ENCODE measurements at regions not wholly inside any gene's neighbourhood (a gene's known extent, or its start where the extent isn't known, plus 50 kb on each side); places are given as distances from the start of the nearest gene placed in this dataset.

DNA sequence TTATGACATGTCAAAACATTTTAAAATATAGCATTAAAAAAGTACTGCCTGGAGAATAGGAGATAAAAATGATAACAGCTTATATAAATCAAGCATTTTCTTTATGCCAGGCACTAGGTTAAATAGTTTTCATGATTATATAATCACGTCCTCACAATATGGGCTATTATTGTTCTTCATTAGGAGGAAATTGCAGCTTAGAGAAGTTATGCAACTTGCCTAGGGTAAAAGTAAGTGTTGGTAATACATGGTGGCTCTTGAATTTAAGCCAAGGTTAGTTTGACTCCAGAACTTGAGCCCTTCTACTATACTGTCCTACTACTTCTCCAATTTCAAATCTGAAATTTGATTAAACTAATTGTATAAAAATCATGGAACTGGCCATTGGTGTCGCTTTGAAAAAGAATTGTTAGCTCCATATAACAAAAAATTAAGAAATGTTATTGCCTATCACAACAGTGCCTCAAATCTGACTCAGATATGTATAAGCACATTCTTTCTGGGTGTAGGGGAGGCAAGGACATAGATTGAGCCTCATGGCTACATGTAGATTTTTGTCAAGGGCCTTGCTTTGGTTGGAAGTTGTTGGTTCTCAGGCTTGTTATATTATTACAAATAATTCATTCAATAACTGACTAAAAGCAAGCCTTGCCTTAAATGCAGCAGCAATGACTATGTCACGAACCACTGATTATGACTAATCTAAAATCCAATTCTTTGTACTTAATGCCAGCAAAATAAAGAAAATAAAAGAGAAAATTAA is 223.5 kb upstream of the DAB2 start:
- Histone ChIP-seq H3K27ac (no peak overlapping the region), H3K9ac (no peak overlapping the region), H3K79me2 (no peaks in the 10 kb centered on the region), H3K36me3 (ENCODE audit: control insufficient read depth, insufficient read depth, low read length) (no peaks in the 10 kb centered on the region), H3K4me3 (ENCODE audit: low read depth, low read length) (no peak overlapping the region), H2AFZ (no peak overlapping the region), H3K4me2 (ENCODE audit: low read length) (no peak overlapping the region), H3K4me1 (no peaks in the 10 kb centered on the region), H3K9me3 (ENCODE audit: control insufficient read depth, low read length) (no peaks in the 10 kb centered on the region), H3K27me3 (ENCODE audit: control insufficient read depth, insufficient read depth, low read length) (no peaks in the 10 kb centered on the region)
- TF ChIP-seq, protein P1, sequence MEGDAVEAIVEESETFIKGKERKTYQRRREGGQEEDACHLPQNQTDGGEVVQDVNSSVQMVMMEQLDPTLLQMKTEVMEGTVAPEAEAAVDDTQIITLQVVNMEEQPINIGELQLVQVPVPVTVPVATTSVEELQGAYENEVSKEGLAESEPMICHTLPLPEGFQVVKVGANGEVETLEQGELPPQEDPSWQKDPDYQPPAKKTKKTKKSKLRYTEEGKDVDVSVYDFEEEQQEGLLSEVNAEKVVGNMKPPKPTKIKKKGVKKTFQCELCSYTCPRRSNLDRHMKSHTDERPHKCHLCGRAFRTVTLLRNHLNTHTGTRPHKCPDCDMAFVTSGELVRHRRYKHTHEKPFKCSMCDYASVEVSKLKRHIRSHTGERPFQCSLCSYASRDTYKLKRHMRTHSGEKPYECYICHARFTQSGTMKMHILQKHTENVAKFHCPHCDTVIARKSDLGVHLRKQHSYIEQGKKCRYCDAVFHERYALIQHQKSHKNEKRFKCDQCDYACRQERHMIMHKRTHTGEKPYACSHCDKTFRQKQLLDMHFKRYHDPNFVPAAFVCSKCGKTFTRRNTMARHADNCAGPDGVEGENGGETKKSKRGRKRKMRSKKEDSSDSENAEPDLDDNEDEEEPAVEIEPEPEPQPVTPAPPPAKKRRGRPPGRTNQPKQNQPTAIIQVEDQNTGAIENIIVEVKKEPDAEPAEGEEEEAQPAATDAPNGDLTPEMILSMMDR (IDR thresholded peaks at IDR 0.05): no peak

DNA sequence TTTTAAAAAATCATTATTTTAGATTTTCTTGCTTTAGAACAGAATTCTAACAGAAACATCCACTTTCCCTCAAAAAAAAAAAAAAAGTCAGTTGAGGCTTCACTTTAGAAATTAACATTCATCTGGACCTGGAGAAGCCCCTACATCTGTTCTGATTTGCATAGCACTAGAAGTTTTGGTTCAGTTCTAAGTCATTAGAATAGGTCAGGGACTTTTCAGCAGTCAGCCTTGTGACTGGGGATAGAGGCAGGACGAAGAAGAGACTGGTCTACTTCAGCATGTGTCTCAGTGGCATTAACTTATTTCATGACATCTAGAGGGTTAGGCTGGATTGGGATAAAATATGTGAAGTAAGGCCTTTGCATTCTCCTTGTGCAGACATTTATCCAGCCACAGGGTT is 215.8 kb upstream of the DAB2 start:
- TF ChIP-seq, protein P1 (IDR thresholded peaks at IDR 0.05): no peak
- H3K4me2 ChIP-seq (ENCODE audit: low read length): no peak overlapping the region
- no peak overlapping the region for H3K9ac ChIP-seq
- no peaks in the 10 kb centered on the region for H3K9me3 ChIP-seq (ENCODE audit: control insufficient read depth, low read length)
- no peak overlapping the region for H3K4me3 ChIP-seq (ENCODE audit: low read depth, low read length)
- H3K4me1 ChIP-seq: no peaks in the 10 kb centered on the region
- no peaks in the 10 kb centered on the region for H3K79me2 ChIP-seq
- no peaks in the 10 kb centered on the region for H3K27me3 ChIP-seq (ENCODE audit: control insufficient read depth, insufficient read depth, low read length)
- H2AFZ ChIP-seq: no peak overlapping the region
- H3K36me3 ChIP-seq (ENCODE audit: control insufficient read depth, insufficient read depth, low read length): no peaks in the 10 kb centered on the region
- no peak overlapping the region for H3K27ac ChIP-seq

DNA sequence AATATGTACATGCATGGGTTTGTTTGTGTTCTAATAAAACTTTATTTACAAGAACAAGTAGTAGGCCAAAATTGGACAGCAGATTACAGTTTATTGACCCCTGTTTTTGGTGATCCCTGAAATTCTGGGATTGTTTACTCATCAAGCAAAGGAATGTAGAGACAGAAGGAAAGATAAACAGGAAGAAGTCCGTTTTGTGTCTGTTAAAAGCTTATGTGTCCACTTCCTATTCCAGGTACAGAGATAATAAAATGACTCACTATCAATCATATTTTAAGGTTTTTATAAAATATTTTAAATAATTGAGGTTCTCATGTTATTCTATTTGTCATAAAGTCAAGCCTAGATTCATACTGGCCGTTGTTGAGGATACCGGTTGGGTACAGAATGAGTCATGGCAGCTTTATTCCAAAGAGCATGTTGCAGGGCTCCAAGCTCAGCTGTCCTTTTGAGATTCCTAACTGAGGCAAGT is 214.9 kb upstream of the DAB2 start:
- TF ChIP-seq, protein P1 (IDR thresholded peaks at IDR 0.05): no peak
- no peak overlapping the region for H3K27ac ChIP-seq
- no peaks in the 10 kb centered on the region for H3K27me3 ChIP-seq (ENCODE audit: control insufficient read depth, insufficient read depth, low read length)
- no peak overlapping the region for H2AFZ ChIP-seq
- no peaks in the 10 kb centered on the region for H3K36me3 ChIP-seq (ENCODE audit: control insufficient read depth, insufficient read depth, low read length)
- H3K9me3 ChIP-seq (ENCODE audit: control insufficient read depth, low read length): no peaks in the 10 kb centered on the region
- H3K79me2 ChIP-seq: no peaks in the 10 kb centered on the region
- no peak overlapping the region for H3K9ac ChIP-seq
- no peak overlapping the region for H3K4me3 ChIP-seq (ENCODE audit: low read depth, low read length)
- H3K4me2 ChIP-seq (ENCODE audit: low read length): no peak overlapping the region
- no peaks in the 10 kb centered on the region for H3K4me1 ChIP-seq

DNA sequence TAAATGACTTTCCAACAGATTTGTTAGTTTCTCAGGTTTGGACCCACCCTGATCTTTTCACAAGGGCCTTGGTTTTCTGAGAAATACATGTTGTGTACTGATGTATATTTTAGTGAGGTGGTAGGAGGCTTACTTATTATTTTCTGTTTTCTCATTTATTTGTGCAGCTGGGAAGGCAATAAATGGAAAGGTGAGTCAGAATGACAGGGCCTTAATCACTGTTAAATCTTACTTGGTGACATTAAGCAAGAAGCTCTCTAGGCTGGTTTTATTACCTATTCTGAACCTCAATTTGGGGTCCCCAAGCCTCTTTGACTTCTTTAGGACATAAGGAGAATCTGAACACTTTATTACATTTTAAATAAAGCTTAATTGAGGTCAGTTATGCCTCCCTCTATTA is 214.0 kb upstream of the DAB2 start:
- H3K4me2 ChIP-seq (ENCODE audit: low read length): no peak overlapping the region
- H3K36me3 ChIP-seq (ENCODE audit: control insufficient read depth, insufficient read depth, low read length): no peaks in the 10 kb centered on the region
- no peaks in the 10 kb centered on the region for H3K9me3 ChIP-seq (ENCODE audit: control insufficient read depth, low read length)
- no peaks in the 10 kb centered on the region for H3K4me1 ChIP-seq
- no peaks in the 10 kb centered on the region for H3K79me2 ChIP-seq
- no peak overlapping the region for H3K27ac ChIP-seq
- no peak overlapping the region for H2AFZ ChIP-seq
- TF ChIP-seq, protein P1 (IDR thresholded peaks at IDR 0.05): no peak
- no peak overlapping the region for H3K9ac ChIP-seq
- no peaks in the 10 kb centered on the region for H3K27me3 ChIP-seq (ENCODE audit: control insufficient read depth, insufficient read depth, low read length)
- no peak overlapping the region for H3K4me3 ChIP-seq (ENCODE audit: low read depth, low read length)

DNA sequence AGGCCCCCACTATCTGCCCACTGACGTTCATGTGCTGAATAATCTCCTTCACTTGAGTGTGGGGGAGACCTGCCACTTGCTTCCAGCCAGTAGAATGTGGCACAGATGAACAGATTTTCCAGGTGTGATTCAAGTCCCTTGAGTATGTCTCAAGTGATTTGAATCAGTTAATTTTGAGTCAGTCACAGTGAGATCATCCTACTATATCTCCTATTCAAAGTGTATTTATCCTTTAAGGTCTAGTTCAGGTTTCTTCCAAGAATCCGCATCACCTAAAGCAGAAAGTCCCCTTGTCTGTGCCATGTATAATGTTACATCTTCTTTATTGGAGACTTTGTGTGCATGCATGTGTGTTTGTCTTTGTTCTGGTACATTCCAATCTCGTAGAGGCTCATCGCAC is 208.3 kb upstream of the DAB2 start:
- no peaks in the 10 kb centered on the region for H3K79me2 ChIP-seq
- H3K27ac ChIP-seq: no peak overlapping the region
- no peak overlapping the region for H3K4me3 ChIP-seq (ENCODE audit: low read depth, low read length)

More for the DNA sequence above, 208.3 kb upstream of the DAB2 start:
- H3K27me3 ChIP-seq (ENCODE audit: control insufficient read depth, insufficient read depth, low read length): no peaks in the 10 kb centered on the region
- peaks cover 2% of the 10 kb centered on the region for H3K36me3 ChIP-seq (ENCODE audit: control insufficient read depth, insufficient read depth, low read length)
- no peaks in the 10 kb centered on the region for H3K9me3 ChIP-seq (ENCODE audit: control insufficient read depth, low read length)
- TF ChIP-seq, protein P1 (IDR thresholded peaks at IDR 0.05): no peak
- no peak overlapping the region for H3K9ac ChIP-seq
- no peak overlapping the region for H2AFZ ChIP-seq
- H3K4me1 ChIP-seq: no peaks in the 10 kb centered on the region
- H3K4me2 ChIP-seq (ENCODE audit: low read length): no peak overlapping the region
